Suprapubic skin (tissue), 4 donors: ENCODE measurements at regions not wholly inside any gene's neighbourhood (a gene's known extent, or its start where the extent isn't known, plus 50 kb on each side); places are given as distances from the start of the nearest gene placed in this dataset.
"Not testable (repeated sequence)": the region's sequence is repeated elsewhere in the genome, so short reads cannot be mapped to it uniquely, and the experiment has no call there.

ENCODE experiments used
- DNase-seq, 2 donors: peaks; one replicate each; pipeline ENCODE4 v3.0.0-alpha.2; 2019; ENCODE audit warnings: low spot score in 2 of 2
- H3K27ac ChIP-seq: fragments of 200-600 bp; sonication (generic); one replicate; pipeline ENCODE4 v1.5.1; 2019
- H3K27me3 ChIP-seq: fragments of 200-600 bp; sonication (generic); one replicate; pipeline ENCODE4 v1.5.1; 2019
- H3K36me3 ChIP-seq: fragments of 200-600 bp; sonication (generic); one replicate; pipeline ENCODE4 v1.5.1; 2019
- H3K4me1 ChIP-seq: fragments of 200-600 bp; sonication (generic); one replicate; pipeline ENCODE4 v1.5.1; 2019
- H3K4me3 ChIP-seq: fragments of 200-600 bp; sonication (generic); one replicate; pipeline ENCODE4 v1.5.1; 2019; ENCODE audit warnings: mild to moderate bottlenecking
- H3K9me3 ChIP-seq: fragments of 200-600 bp; sonication (generic); one replicate; pipeline ENCODE4 v1.5.1; 2019
- WGBS: methylation state at CpG from one replicate; pipeline ENCODE4 v1.1.5; 2018; 5-methylcytosine and 5-hydroxymethylcytosine counted together

GRCh38 chr2:87604279-87604818 lies 143.5 kb upstream of the PLGLB2 start:
- not testable (repeated sequence) for H3K27me3 ChIP-seq, H3K27ac ChIP-seq, H3K36me3 ChIP-seq, H3K4me1 ChIP-seq, DNase-seq, H3K9me3 ChIP-seq, H3K4me3 ChIP-seq
- no CpG with 5 or more reads among the region's 6 CpGs for WGBS

DNA sequence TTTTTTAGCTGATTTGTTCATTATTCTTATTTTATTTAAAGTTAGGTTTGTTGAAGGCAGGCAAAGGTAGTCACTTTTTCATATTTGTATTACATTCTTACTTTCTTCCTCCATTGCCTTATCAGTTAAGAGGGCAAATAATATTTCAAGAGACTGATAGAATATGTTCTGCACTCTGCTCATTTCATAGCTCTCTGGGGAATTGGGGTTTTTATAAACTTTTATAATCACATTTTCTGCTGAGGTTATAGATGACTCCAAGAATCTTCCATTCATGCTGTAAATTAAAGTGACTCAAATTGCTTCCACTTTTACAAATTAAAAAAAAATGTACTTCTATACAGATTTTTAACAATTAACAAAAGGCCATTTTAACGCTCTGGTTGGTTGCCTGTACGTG lies 142.9 kb upstream of the PLGLB2 start:
- WGBS, result no CpG with 5 or more reads among the region's 2 CpGs
- H3K4me1 ChIP-seq, DNase-seq, H3K27me3 ChIP-seq, H3K4me3 ChIP-seq, H3K36me3 ChIP-seq, H3K27ac ChIP-seq, H3K9me3 ChIP-seq: not testable (repeated sequence)

DNA sequence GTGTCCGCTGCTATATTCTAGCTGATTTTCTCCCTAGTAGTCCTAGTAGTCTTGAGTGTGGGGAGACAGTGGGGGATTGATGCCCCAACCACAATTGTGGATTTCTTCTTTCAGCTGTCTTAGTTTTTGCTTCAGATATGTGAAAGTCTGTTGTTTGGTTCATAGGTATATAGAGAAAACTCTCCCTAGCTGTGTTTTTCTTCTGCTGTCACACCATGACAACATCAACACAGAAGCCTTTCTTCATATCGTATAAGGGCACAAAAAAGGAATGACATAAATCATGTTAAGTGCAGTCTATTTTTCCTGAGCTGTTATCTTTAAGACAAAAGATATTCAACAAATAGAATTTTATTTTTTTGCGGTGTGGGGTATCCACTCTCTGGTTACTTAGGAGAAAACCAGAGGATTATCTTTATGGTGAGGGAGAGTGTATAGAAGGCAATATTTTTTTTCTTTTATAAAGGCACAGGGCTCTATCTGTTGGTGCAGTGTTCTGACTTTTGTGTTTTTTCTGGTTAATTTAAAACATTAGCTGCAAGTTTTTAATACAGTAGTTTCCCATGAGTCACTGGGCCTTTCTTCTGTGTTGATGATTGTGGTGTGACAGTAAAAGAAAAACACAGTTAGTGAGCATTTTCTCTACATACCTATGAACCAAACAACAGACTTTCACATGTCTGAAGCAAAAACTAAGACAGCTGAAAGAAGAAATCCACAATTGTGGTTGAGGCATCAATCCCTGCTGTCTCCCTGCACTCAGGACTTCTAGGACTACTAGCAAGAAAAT lies 139.3 kb upstream of the PLGLB2 start:
- not testable (repeated sequence) for H3K36me3 ChIP-seq, H3K27ac ChIP-seq, H3K27me3 ChIP-seq, H3K4me1 ChIP-seq, H3K4me3 ChIP-seq, H3K9me3 ChIP-seq, DNase-seq
- 14% methylated on average over 1 of the region's 3 CpGs for whole genome bisulfite sequencing

DNA sequence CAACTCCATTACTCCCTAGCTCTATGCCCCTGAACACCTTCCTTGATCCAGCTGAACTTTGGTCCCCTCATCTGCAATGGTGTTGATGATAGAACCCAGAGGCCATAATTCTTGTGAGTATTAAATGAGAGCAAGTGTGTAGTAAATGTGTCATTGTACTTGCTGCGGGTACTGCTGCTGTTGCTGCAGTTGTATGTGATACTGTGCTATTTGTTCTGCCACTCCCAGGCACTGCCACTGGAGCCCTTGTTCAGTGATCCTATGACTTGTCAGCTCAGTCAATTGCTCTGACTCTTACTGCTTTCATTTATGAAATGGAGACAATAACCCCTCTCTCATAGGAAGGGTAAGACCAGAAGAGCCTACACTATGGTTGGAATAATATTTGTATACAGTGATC lies 136.9 kb upstream of the PLGLB2 start:
- not testable (repeated sequence) for H3K4me3 ChIP-seq, H3K4me1 ChIP-seq, DNase-seq, H3K27ac ChIP-seq, H3K36me3 ChIP-seq, H3K9me3 ChIP-seq, H3K27me3 ChIP-seq
- no CpG with 5 or more reads among the region's 1 CpG for WGBS

DNA sequence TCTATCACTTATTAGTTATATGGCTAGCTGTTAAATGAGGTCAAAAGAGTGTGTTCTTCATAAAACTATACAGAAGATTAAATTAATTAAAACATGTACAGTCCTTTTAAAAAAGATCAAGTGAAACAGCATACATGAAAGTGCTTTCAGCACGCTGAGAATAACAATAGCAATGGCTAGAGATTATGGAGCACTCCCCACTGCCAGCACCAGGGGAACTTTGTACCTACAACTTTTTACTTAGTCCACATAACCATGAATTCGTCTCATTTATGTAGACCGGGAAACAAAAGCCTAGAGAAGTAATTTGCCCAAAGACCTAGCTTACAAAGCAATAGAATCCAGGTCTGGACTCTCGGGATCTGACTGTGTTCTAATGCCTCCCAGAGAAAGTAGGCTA lies 136.5 kb upstream of the PLGLB2 start:
- H3K4me1 ChIP-seq, H3K9me3 ChIP-seq, H3K27me3 ChIP-seq, H3K4me3 ChIP-seq, H3K27ac ChIP-seq, H3K36me3 ChIP-seq, DNase-seq: not testable (repeated sequence)
- no CpG with 5 or more reads among the region's 4 CpGs for WGBS

DNA sequence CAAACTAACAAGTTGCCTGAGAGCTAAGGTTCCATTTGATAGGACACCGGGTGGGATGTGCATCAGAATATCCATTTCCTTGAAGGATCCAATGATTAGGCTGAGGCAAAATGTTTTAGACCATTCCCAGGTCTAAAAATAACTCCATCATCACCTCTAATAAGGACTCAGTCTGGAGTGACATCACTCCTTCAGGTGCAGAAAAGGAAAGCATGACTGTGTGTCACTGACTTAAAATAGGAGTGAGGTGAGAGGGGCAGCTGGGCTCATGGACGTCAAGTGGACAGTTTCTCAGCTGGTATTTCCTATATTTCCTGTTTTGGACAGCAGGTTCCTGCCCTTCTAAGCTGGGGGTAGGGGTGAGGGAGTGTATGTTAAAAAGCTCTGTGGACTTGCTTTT lies 135.9 kb upstream of the PLGLB2 start:
- not testable (repeated sequence) for H3K27ac ChIP-seq, DNase-seq, H3K36me3 ChIP-seq, H3K9me3 ChIP-seq, H3K4me3 ChIP-seq, H3K27me3 ChIP-seq, H3K4me1 ChIP-seq
- WGBS, result no CpG with 5 or more reads among the region's 2 CpGs

- H3K4me1 ChIP-seq, DNase-seq, H3K27me3 ChIP-seq, H3K36me3 ChIP-seq, H3K4me3 ChIP-seq, H3K27ac ChIP-seq, H3K9me3 ChIP-seq: not testable (repeated sequence)
Measured at GRCh38 chr2:87614829-87615434, 133.0 kb upstream of the PLGLB2 start.

GRCh38 chr2:87619121-87619520 lies 128.8 kb upstream of the PLGLB2 start:
- not testable (repeated sequence) for DNase-seq, H3K36me3 ChIP-seq, H3K4me3 ChIP-seq, H3K27me3 ChIP-seq, H3K4me1 ChIP-seq, H3K9me3 ChIP-seq, H3K27ac ChIP-seq

- H3K4me3 ChIP-seq, H3K27me3 ChIP-seq, DNase-seq, H3K4me1 ChIP-seq, H3K9me3 ChIP-seq, H3K27ac ChIP-seq, H3K36me3 ChIP-seq: not testable (repeated sequence)
- WGBS, result no CpG with 5 or more reads among the region's 4 CpGs
Measured at GRCh38 chr2:87621139-87621538, 126.7 kb upstream of the PLGLB2 start.

- not testable (repeated sequence) for H3K9me3 ChIP-seq, H3K36me3 ChIP-seq, H3K4me1 ChIP-seq, H3K4me3 ChIP-seq, DNase-seq, H3K27ac ChIP-seq, H3K27me3 ChIP-seq
- WGBS, result no CpG with 5 or more reads among the region's 4 CpGs
Measured at GRCh38 chr2:87622720-87623119, 125.2 kb upstream of the PLGLB2 start.

DNA sequence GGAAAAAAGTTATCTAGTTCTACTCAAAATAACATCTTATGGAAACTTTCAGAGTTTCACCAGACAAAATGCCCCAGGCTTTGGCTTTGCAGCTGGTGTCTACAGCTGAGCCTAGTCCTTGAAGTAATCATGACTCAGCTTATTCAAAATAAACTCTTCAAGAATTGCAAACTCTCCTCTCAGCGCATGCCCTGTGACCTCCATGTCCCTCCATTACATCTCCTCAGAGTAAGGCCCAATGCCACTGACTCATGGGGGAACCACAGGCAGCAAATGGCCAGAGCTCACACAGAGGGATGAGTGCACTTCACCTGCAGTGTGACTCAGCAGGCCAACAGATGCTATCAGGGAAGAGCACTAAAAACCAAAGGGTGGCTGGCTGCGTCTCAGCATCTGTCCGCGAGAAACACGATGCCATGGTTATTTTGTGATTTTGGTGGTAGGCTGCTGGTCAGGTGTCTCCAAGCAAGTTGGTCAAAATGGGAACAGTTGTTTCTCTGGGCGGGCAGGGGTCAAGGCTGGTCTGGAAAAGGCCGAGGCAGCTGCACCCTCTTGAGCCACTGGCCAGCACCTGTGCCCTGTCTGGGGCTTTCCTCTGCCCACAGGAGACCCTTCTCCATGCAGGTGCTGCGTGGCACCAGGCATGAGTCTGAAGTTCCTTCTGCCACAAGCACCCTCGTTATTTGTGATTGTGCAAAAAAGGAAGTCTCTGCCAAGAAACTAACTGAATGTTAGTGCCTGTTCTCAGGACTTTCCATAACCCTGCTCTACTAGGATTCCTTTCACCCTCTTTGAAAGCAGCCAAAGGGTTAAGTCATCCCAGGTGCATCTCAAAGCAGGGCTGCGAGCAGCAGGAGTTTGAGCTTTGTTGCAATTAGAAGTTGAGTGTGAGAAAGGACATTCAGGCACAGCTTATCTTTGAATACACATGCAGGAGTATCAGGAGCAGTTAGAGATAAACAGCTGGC lies 118.1 kb upstream of the PLGLB2 start:
- H3K27ac ChIP-seq, DNase-seq, H3K27me3 ChIP-seq, H3K9me3 ChIP-seq, H3K4me3 ChIP-seq, H3K4me1 ChIP-seq, H3K36me3 ChIP-seq: not testable (repeated sequence)
- WGBS, result 64% methylated on average over 7 of the region's 10 CpGs

- not testable (repeated sequence) for H3K36me3 ChIP-seq, H3K27me3 ChIP-seq, H3K4me3 ChIP-seq, H3K27ac ChIP-seq, DNase-seq, H3K9me3 ChIP-seq, H3K4me1 ChIP-seq
- no CpG with 5 or more reads among the region's 5 CpGs for WGBS
Measured at GRCh38 chr2:87630892-87631291, 117.0 kb upstream of the PLGLB2 start.

- not testable (repeated sequence) for H3K9me3 ChIP-seq, H3K4me1 ChIP-seq, H3K27ac ChIP-seq, H3K27me3 ChIP-seq, DNase-seq, H3K36me3 ChIP-seq, H3K4me3 ChIP-seq
- WGBS, result 79% methylated on average over 2 of the region's 3 CpGs
Measured at GRCh38 chr2:87631402-87631801, 116.5 kb upstream of the PLGLB2 start.
